ENCODE measurements at regions not wholly inside any gene's neighbourhood (a gene's known extent, or its start where the extent isn't known, plus 50 kb on each side); places are given as distances from the start of the nearest gene placed in this dataset.

- DNase-seq: no peak
Observed at GRCh38 chr6:168227840-168228239, 91.7 kb downstream of the DACT2 start.

DNA sequence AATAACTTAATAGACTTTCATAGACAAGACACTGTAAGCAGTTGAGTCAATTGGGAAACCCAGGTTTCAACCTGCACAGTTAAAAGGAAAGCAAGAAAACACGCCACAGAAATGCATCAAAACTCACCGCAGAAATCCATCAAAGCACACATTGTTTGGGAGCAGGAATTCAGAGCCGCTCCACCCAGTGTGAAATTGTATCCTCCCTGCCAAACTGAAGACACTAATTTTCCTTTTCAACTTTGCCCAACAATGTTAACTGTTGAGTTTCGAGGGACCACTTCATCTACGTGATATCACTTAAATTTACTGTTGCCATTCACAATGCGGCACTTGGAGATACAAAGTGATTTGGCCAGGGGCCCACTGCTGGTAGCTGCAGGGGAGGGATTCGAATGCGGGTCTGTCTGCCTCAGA, 92.7 kb downstream of the DACT2 start:
- DNase-seq: no peak

GRCh38 chr6:168226061-168226752, 93.4 kb downstream of the DACT2 start:
- DNase-seq: no peak

DNA sequence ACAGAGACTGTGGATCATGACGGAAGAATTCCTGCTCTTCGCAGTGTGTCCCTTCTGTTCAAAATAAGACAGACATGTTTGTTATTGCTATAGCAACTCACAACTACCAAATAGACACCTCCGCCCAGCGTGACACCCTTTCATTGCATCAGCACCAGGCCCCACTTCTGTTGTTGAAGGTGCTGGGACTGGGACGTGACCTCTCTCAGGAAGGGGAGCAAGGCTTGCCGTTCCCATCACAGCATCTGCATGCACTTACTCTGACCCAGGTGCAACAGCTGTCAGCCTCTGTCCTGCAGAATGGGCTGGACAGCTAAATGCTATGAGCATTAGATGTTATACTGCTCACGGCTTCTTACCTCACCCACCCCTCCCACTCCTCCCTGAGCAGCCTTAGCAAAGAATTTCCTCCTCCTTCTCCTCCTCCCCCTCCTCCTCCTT, 94.1 kb downstream of the DACT2 start:
- no peak for DNase-seq

DNA sequence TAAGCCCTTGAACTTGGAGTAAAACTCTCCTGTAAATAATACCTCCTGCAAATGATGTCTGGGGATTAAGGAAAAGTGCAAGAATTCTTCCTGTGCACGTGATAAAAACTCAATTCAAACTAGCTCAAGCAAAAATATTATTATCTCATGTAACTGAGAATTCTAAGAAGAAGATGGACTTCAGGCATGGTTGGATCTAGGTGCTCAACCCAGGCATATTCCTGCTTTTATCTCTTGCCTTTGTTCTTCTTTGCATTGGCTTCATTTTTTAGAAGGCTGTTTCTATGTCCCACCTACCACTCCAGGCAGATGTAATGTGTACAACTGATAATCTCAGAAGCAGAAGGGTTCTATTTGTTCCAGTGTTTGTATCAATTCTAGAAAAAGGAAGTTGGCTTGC, 95.8 kb downstream of the DACT2 start:
- DNase-seq: no peak

DNA sequence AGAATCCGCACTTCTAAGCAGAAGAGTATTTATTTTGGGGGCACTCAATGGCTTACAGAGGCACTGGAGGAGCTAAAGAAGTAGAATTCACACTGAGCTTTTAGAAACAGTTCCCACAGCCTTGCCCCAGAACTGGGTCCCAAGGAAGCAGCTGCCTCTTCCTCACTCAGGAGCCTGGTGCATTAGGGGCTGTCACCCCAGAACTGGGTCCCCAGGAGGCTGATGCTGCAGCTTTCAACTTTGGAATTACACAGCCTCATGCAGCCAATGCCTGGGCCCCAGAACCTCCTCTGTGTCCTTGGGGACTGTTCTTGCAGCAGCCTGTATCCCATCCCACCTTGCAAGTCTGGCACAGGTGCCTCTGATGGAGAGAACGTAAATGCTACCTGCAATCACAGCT, 96.4 kb downstream of the DACT2 start:
- DNase-seq: no peak

DNA sequence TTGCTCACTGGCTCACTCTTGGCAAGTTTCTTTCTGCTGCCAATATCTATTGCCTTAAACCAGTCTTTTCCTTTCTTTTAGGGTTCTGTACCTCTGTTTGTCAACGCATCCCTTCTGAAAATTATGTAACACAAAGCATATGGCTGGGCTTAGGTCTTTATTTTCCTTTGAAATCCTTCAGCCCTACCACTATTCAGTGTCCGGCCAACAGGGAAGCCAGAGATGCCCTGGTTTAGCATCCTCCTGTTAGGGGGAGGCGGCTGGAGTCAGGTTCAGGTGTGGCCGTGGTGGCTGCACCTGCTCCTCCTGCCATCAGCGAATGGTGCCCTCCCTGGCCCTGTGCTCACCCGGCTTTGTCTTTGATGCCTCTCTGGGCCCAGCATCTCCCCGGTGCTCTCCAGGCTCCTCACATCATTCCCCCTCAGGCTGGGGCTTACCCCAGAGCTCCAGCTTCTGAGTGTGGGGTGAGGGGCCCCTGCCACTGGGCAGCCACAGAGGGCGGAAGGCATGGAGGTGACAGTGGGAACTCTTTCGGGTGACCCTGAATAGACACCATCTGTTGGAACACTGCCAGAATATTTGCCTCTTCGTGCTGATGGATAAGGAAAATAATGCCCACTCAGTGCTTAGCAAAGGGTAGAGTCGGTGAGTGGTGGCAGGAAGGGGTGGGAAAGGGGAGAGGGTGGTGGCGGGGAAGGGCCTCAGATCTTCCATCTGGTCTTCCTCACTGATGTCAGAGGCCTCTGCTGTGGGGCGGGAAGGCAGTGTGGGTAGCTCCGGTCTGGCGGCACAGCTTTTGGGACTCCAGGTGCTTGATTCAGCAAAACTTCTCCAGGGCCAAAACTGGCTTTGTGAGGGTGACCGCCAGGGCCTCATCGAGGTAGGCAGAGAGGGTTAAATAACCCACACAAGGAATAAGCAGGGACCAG, 97.2 kb downstream of the DACT2 start:
- DNase-seq: no peak

DNA sequence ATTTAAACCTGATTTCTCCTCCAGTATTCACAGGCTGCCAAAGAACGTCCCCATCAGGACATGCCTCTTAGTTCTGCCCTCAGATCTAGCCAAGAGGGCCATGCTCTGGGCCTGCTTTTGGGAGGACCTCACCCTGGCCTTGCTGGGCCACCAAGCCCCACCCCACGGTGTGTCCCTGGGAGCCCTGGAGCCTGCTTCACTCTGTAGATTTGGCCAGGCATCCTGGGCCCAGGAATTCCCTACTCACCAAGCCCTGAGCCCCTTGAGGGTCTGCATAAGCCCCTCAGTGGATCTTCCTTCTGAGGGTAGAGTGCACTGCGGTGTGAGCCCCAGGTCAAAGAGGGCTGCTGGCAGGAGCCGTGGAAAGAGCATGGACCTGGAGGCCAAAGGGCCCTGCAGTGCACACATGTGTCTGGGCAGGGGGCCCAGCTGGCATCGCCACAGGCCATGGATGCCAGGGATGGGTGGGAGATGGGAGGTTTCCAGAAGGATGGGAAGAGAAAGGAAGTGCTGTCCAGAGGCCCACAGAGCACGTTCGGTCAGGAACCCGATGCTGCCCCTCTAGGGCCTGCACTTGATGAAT, 98.0 kb downstream of the DACT2 start:
- no peak for DNase-seq

DNA sequence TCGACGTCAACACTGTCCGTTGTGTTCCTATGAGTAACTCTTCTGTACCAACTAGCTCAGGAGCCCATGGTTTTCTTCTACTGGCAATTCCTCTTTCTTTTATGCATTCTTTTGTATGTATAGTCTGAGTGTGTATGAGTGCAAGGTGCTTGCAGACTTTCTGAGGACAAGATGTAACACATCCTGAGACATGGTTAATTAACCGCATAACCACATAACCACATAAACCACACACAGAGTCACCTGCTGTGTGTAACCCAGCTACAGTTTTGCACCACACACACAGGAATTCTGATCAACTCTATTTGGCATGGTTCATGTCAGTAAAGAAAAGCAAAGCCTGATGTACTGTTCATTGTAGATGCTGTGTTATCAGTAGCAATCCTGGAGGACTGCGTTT, 98.6 kb downstream of the DACT2 start:
- no peak for DNase-seq

- no peak for DNase-seq
Observed at GRCh38 chr6:168219804-168220203, 99.8 kb downstream of the DACT2 start.

GRCh38 chr6:168218785-168219566, 100.6 kb downstream of the DACT2 start:
- no peak for DNase-seq

DNA sequence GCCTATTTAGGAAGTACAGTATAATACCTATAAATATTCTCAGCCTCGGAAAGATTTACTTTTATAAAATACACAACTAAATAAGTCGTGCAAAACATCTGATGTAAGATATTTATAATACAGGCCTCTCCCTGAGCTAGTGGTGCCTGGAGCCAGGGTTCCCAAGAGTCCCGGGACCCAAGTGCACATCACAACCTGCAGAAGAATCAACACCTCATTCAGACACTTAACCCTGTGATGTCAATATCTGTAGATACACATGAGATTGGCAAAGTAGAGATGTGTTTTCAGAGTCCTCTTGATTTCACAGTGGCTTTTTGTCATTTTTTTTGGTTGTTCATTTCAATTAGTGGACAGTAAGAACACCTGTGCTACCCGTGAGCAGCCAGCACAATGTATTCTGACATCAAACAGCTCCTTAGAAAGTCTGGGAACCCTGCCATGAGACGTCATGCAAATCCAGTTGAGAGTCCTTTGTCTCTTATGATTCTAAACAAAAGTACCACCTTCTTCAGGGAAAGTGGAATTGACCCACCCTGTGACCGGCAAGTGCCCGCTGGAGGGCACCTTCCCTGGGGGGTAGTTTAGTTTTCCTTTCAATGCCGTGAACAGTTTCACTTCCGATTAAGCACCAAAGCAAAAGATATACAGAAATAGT, 101.6 kb downstream of the DACT2 start:
- DNase-seq: no peak

DNA sequence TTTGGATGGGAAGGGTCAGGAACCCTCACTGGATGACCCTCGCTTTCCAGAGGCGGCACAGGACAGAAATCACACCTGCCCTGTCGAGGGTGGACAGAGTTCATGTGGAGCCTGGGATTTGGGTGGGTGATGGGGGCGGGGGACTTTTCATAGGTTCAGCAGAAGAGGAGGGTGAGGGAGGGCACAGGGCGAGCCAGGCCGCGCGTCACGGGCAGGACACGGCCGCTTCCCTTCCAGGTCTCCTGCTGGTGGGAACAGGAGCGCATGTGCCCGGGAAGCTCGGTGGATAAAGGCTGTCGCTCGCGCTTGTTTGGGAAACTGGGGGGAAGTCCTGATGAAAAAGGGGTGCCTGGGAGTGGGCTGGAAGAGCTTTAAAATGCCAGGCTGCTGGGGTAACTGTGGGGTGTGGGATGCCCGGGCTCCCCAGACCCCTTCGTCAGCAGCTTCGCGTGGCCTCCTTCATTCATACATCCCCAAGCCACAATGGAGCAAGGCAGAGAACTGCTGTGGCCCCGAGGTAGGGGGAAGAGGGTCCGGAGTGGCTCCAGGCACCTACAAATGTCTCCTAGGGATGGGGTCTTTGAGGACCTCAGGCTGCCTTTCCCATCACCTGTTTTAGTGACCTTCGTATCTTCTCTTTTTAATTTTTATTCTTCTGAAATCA, 102.2 kb downstream of the DACT2 start:
- DNase-seq: no peak

- DNase-seq: no peak
Observed at GRCh38 chr6:168216751-168217191, 102.8 kb downstream of the DACT2 start.

GRCh38 chr6:168216117-168216516, 103.5 kb downstream of the DACT2 start:
- DNase-seq: no peak

GRCh38 chr6:168215121-168215808, 104.3 kb downstream of the DACT2 start:
- no peak for DNase-seq

DNA sequence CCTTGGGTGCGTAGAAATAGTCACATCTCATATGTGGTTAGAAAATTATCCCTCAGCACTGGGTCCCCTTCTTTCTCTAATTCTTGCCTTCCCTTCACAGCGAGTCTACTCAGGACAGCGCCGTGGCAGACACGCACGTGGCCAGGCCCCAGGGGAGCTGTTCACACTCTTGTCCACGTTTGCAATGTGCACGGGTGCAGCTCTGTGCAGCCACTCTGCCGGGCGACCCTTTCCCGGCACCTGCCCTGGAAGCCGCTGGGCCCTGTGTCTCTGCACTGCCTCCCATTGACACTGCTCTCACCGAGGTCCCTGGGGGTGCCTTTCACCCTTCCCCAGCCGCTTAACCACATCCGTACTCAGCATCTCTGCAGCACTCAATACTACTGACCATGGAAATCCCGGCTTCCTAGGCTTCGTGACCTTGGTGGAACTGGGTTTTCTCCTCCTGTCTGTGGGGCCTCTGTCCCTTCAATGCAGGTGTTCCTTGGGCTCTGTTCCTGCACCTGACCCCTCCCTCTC, 104.9 kb downstream of the DACT2 start:
- no peak for DNase-seq

- DNase-seq: no peak
Observed at GRCh38 chr6:168213121-168213524, 106.5 kb downstream of the DACT2 start.

- DNase-seq: no peak
Observed at GRCh38 chr6:168212362-168212761, 107.2 kb downstream of the DACT2 start.

- no peak for DNase-seq
Observed at GRCh38 chr6:168211681-168212080, 107.9 kb downstream of the DACT2 start.

All from OCI-M1 (cell line).